Head of caudate nucleus (tissue), 42 donors: ENCODE measurements at regions not wholly inside any gene's neighbourhood (a gene's known extent, or its start where the extent isn't known, plus 50 kb on each side); places are given as distances from the start of the nearest gene placed in this dataset.

Experiments
- DNase-seq, 42 donors: peaks; one replicate each; pipeline versions ENCODE4 v3.0.0 to v3.0.0-alpha.2; 2020 to 2021; ENCODE audit warnings: mixed read lengths in 7 of 42
- intact Hi-C: fragments of 100-400 bp; cut with DNase I; formaldehyde crosslinking; loops from one replicate; pipeline ENCODE4 v1.15.0; 2022

DNA sequence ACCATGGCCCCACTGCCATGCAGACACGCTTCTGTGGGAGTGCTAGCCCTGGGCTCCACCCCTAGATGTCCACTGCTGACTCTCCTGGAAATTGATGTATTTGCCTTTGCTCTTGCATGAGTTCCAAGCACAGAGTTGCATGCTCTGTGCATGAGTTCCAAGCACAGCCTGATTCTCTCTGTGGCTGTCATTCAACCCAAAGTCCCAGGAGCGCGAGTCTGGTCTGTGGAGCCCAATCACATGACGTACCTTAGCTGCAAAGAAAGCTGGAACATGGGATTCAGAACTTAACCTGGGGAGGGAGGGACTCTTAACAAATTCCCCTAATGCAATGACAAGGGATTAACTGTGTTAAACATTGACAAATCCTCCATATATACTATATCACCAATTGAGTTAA, 114.3 kb upstream of the SLC24A3 start:
- intact Hi-C loops: no loop called here
- no peak for DNase-seq

GRCh38 chr20:19098806-19099578, 113.5 kb upstream of the SLC24A3 start:
- DNase-seq: peak in 1 of 42 donors; percentile 5
- intact Hi-C loops: no loop called here

GRCh38 chr20:19099596-19100545, 112.6 kb upstream of the SLC24A3 start:
- intact Hi-C loops: no loop called here
- peak in 1 of 42 donors; percentile 10 for DNase-seq

DNA sequence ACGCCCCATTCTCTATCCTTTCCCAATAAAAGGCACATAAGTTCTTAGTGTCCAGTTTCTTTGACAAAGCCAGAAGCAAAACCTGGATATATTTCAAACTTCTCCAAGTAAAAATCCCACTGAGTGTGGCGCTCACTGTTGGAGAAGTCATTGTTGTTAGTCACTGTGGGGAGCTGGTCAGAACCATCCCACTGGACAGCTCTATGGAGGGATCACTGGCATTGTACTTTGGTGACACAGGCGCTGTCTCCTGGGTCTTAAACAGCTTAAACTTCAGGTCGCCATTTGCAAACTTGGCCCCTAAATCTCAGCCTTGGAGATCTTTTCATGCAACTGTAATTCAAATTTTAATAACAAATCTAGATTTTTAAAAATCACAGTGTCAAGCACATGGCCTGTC, 111.5 kb upstream of the SLC24A3 start:
- no peak for DNase-seq
- intact Hi-C loops: no loop called here

DNA sequence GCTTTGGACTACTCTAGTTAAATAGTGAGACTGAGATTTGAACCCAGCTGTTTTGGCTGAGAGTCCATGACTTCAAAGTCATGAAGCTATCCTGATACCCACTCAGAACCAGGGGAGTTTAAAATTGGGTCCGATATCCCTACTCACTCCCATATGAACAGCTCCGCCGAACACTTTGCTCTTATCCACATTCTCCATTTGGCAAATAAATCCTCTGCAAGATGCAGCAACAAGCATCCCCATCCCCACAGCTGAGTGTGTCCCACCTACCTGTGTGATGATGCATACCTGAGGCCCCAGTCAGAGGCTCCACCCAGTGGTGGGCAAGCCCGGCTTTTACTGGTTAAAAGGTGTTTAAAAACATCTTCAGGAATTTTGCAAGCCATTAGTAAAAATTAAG, 108.3 kb upstream of the SLC24A3 start:
- no peak for DNase-seq
- intact Hi-C loops: no loop called here

GRCh38 chr20:19108155-19108554, 104.3 kb upstream of the SLC24A3 start:
- no peak for DNase-seq
- intact Hi-C loops: no loop called here

GRCh38 chr20:19110285-19110684, 102.2 kb upstream of the SLC24A3 start:
- intact Hi-C loops: no loop called here
- DNase-seq: no peak

DNA sequence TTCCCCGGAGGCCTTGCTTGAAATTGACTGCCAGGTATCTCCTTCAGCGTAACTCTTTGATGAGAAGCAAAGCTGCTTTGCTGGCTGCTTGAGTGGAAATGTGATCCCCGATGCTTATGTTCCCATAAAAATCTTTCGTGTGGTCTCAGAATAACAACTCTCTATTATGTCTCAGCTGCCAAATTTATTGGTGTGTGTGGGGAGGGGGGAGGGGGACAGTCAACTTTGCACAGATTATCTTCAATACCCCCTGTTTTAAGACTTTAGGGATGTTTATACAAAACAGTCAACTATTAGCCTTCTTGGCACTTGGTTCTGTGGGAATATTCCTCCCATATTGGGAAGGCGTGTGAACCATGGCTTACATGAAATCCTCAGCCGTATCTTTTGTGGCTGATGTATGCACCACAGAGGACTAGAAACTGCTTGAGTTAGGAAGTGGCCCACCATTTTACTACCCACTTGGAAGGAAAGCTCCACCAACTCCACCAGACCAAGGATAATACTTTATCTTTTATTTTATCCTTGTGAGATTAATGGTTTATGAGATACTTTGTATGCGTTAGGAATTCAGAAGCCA, 101.5 kb upstream of the SLC24A3 start:
- intact Hi-C loops: no loop called here
- no peak for DNase-seq

GRCh38 chr20:19112828-19113227, 99.6 kb upstream of the SLC24A3 start:
- intact Hi-C loops: no loop called here
- DNase-seq: no peak

DNA sequence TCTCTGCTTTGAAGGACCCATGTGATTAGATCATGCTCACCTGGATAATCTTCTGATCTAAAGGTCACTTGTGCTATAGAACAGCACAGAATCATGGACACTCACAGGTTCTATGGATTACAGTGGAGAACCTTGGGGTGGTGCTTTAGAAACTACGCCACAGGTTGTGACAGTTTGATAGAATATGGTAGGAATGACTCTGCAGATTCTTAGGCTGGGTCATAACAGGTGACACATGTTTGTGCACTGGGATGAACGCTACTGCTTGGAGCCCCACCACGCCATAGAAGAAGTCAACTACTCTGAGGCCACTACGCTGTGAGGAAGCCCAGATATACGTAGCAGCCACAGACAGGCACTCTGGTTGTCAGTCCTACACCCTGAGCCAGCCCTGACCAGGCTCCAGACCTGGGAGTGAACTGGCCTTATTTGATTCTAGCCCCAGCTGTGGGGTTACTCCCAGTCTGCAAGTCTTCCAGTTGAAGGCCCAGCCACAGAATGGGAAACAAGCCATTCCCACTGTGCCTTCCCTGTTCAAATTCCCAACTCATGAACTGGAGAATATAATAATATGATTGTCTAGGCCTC, 99.0 kb upstream of the SLC24A3 start:
- no peak for DNase-seq
- intact Hi-C loops: no loop called here

DNA sequence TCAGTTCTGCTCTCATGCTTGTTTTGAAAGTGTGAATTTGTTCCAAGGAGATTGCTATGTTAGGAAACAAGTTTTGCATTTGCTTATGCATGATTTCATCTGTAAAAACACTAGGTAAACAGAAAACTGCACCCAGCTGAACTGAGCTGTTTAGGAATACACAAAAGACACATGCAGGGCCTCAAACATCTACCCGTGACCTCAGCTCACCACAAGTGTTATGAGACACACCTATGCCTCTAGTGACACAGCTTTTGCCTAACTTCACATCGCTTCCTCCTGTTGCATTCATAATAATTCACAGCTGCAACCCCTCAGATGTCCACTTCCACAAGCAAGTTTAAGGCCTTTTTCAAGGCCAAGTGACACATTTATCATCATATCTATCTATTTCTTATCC, 98.0 kb upstream of the SLC24A3 start:
- DNase-seq: no peak
- intact Hi-C loops: no loop called here

GRCh38 chr20:19115581-19115980, 96.9 kb upstream of the SLC24A3 start:
- intact Hi-C loops: no loop called here
- no peak for DNase-seq

DNA sequence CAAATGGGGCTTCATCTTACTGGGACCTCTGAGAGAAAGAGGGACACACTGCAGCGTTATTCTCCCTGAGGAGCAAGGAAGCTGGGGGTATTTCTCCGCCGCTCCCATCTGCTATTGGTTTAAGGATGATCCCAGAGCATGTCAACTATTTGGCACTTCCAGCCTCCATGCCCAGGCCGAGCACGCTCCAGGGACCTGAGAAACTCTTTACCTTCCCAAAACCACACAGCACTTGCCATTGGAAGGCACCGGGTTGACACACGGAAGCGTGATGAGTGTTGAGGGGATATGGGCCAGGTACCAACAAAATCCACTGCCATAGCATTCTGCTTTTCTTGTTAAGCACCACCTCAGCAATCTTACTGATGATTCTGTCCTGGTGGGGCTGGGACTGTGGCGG, 92.4 kb upstream of the SLC24A3 start:
- intact Hi-C loops: no loop called here
- no peak for DNase-seq

- DNase-seq: no peak
- intact Hi-C loops: no loop called here
These were observed 91.9 kb upstream of the SLC24A3 start for GRCh38 chr20:19120569-19120968.

- intact Hi-C loops: no loop called here
- DNase-seq: no peak
These were observed 91.0 kb upstream of the SLC24A3 start for GRCh38 chr20:19121463-19121862.

DNA sequence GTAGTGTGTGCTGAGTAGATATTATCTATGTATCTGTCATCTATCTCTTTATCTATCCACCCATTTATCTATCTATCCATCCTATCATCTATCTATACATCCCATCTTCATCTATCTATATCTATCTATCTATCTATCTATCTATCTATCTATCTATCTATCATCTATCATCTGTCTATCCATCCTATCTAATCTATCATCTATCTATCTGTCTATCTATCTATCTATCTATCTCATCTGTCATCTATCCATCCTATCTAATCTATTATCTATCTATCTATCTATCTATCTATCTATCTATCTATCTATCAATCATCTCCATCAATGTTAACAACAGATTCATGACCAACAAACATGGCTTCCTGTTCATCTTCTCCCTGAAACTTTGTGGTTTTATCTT, 90.5 kb upstream of the SLC24A3 start:
- DNase-seq: no peak
- intact Hi-C loops: no loop called here

DNA sequence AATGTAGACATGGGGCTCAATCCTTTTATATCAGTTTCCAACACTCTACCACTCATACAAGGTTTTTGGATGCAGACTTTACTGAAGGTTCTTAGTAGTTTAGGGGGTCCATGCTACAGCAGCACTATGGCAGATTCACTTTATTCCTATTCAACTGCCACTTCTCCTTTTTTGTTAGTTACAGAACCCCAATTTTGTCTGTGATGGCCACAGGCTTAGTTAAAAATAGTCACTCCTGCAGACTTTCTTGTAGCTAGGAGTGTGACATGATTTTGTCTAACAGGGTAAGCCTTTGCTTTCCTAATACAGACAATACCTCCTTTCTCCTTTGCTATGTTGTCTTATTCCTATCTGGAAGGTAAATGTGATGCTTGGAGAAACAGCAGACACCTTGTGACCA, 90.0 kb upstream of the SLC24A3 start:
- DNase-seq: no peak
- intact Hi-C loops: no loop called here

DNA sequence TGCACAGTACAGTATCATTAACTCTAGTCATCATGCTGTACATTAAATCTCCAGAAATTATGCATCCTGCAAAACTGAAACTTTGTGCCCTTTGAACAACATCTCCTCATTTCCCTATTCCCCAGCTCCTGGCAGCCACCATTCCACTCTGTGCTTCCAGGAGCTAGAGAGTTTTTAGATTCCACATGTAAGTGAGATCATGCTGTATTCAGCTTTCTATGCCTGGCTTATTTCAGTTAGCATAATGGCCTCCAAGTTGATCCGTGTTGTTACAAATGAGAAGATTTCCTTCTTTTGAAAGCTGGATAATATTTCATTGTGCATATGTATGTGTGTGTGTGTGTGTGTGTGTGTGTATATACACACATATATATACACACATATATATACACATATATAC, 86.9 kb upstream of the SLC24A3 start:
- intact Hi-C loops: no loop called here
- DNase-seq: no peak

DNA sequence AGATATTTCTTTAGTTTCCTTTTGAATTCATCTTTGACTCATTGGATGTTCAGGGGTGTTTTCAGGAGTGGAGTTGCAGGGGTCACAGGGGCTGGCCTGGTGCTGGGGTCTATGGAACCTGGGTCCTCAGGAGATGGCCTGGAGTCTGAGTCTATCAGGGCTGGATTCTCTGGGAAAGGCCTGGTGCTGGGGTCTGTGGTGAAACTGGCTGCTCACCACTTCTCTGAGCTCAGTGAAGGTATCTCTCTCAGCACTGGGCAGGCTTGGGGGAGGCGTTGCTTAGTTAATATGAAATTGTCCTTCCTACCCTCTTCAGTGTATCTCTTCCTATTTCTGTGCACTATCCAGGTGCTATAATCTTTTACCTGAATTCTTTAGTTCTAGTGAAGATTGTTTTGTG, 83.1 kb upstream of the SLC24A3 start:
- DNase-seq: no peak
- intact Hi-C loops: no loop called here
